ENCODE measurements at regions not wholly inside any gene's neighbourhood (a gene's known extent, or its start where the extent isn't known, plus 50 kb on each side); places are given as distances from the start of the nearest gene placed in this dataset.

DNA sequence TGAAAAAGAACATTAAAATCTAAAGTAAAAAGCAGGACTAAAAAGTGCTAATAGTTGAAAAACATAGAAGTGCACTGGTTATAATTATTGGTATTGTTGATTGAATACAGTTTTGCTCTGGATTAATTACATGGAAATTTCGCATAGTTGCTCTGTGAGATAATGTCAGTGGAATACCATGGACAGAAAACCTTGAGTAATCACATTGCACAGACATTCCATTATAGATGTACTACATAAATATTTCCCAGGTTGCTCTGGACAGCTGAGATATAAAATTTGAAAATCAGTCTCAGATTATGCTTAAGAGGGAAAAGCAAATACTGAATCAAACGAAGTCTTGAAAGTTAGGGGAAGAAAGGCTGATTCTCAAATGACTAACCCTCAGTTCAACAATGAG is 439.3 kb upstream of the FLRT2 start:
- POLR2A ChIA-PET: no interaction called here
- BruUV-seq (replicated peaks): no TSS peak
- no peak for ATAC-seq

DNA sequence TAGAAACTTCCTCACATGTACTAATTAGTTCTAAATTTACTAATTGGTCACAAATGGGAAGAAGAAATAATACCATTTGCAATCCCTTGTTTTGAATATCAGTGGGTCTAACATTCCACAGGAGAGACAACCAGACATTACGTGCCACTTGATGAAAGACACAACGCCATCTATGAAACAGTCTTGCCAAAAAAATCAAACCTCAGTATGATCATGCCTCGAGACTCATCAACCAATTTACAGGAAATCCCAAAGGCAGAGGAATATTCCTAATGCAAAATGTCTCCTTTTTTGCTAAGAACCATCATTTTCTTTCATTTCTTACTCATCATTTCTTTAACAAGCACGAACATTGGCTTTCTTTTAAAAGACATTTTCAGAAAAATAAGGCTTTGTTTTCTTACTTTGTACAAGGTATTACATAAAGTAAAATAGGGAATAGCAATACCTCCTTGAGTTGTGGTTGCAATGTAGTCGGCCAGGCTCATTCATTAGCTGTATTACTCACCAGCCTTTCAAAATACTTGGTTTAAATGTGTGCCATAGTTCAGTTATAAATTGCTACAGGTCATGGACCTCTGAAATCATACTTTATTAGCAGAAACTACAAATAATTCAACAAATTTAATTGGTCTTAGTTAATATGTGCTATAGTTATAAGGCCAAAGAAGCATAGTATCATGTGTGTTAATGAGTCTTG is 436.2 kb upstream of the FLRT2 start:
- no peaks in the 10 kb centered on the region for H3K36me3 ChIP-seq (ENCODE audit: control insufficient read depth, insufficient read depth, low read length)
- H3K9me3 ChIP-seq (ENCODE audit: control insufficient read depth, insufficient read depth, low read depth, low read length): no peaks in the 10 kb centered on the region
- no peaks in the 10 kb centered on the region for H3K4me1 ChIP-seq (ENCODE audit: control insufficient read depth, insufficient read depth, low read length)
- DNase-seq (ENCODE audit: low read depth, low spot score) (no peak), ATAC-seq (no peak)
- H3K4me3 ChIP-seq (ENCODE audit: low read depth in 2 of 2, low read length in 2 of 2): no peak overlapping the region
- POLR2A ChIA-PET: no interaction called here
- no peak overlapping the region for H3K27ac ChIP-seq (ENCODE audit: low read length)
- no TSS peak for BruUV-seq (replicated peaks)
- no peaks in the 10 kb centered on the region for H3K27me3 ChIP-seq (ENCODE audit: control insufficient read depth, insufficient read depth, low read length)
- CTCF ChIA-PET: no interaction called here
- intact Hi-C loops (cut with micrococcal nuclease; ENCODE audit: unreplicated experiment): no loop called here
- in situ Hi-C loops (cut with HindIII; ENCODE audit: low pct_unique_long_range_greater_than_20kb, low sequenced_read_pairs): no loop called here
- no peak for TF ChIP-seq TCF7L2 (IDR thresholded peaks at IDR 0.05; ENCODE audit: low read depth, low read length)

More for the DNA sequence above, 439.3 kb upstream of the FLRT2 start:
- no peak for DNase-seq (ENCODE audit: low read depth, low spot score)
- H3K9me3 ChIP-seq (ENCODE audit: control insufficient read depth, insufficient read depth, low read depth, low read length): no peaks in the 10 kb centered on the region
- H3K4me3 ChIP-seq (ENCODE audit: low read depth in 2 of 2, low read length in 2 of 2): no peak overlapping the region
- H3K4me1 ChIP-seq (ENCODE audit: control insufficient read depth, insufficient read depth, low read length): no peaks in the 10 kb centered on the region
- intact Hi-C loops (cut with micrococcal nuclease; ENCODE audit: unreplicated experiment): no loop called here
- CTCF ChIA-PET: no interaction called here
- no peaks in the 10 kb centered on the region for H3K27me3 ChIP-seq (ENCODE audit: control insufficient read depth, insufficient read depth, low read length)
- no peaks in the 10 kb centered on the region for H3K36me3 ChIP-seq (ENCODE audit: control insufficient read depth, insufficient read depth, low read length)
- no peak overlapping the region for H3K27ac ChIP-seq (ENCODE audit: low read length)
- TF ChIP-seq SIN3A (IDR thresholded peaks at IDR 0.05; ENCODE audit: borderline replicate concordance, insufficient read depth, low read depth, low read length) (no peak), REST (IDR thresholded peaks at IDR 0.05; ENCODE audit: insufficient read depth in 1 of 2, low read depth in 2 of 2, low read length in 1 of 2) (no peak), TCF7L2 (IDR thresholded peaks at IDR 0.05; ENCODE audit: low read depth, low read length) (no peak), POLR2AphosphoS5 (IDR thresholded peaks at IDR 0.05; ENCODE audit: low read depth, low read length) (no peak)
- TF ChIP-seq, protein P1, sequence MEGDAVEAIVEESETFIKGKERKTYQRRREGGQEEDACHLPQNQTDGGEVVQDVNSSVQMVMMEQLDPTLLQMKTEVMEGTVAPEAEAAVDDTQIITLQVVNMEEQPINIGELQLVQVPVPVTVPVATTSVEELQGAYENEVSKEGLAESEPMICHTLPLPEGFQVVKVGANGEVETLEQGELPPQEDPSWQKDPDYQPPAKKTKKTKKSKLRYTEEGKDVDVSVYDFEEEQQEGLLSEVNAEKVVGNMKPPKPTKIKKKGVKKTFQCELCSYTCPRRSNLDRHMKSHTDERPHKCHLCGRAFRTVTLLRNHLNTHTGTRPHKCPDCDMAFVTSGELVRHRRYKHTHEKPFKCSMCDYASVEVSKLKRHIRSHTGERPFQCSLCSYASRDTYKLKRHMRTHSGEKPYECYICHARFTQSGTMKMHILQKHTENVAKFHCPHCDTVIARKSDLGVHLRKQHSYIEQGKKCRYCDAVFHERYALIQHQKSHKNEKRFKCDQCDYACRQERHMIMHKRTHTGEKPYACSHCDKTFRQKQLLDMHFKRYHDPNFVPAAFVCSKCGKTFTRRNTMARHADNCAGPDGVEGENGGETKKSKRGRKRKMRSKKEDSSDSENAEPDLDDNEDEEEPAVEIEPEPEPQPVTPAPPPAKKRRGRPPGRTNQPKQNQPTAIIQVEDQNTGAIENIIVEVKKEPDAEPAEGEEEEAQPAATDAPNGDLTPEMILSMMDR (IDR thresholded peaks at IDR 0.05): no peak
- in situ Hi-C loops (cut with HindIII; ENCODE audit: low pct_unique_long_range_greater_than_20kb, low sequenced_read_pairs): no loop called here

DNA sequence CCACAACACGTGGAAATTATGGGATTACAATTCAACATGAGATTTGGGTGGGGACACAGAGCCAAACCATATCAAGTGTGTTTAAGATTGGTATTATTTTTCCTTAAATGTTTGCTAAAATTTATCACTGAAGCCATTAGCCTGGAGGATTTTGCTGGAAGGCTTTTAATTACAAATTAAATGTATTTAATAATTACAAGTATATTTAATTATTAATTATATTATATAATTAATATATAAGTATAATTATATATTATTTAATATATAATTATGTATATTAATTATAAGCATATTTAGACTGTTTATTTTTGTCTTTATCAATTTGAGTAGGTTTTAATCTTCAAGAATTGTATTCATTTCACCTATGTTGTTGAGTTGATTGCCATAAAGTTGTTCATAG is 427.4 kb upstream of the FLRT2 start:
- in situ Hi-C loops (cut with HindIII; ENCODE audit: low pct_unique_long_range_greater_than_20kb, low sequenced_read_pairs): no loop called here
- Histone ChIP-seq H3K4me1 (ENCODE audit: control insufficient read depth, insufficient read depth, low read length) (no peaks in the 10 kb centered on the region), H3K36me3 (ENCODE audit: control insufficient read depth, insufficient read depth, low read length) (no peaks in the 10 kb centered on the region), H3K4me3 (ENCODE audit: low read depth in 2 of 2, low read length in 2 of 2) (no peak overlapping the region), H3K27ac (ENCODE audit: low read length) (no peak overlapping the region), H3K27me3 (ENCODE audit: control insufficient read depth, insufficient read depth, low read length) (no peaks in the 10 kb centered on the region), H3K9me3 (ENCODE audit: control insufficient read depth, insufficient read depth, low read depth, low read length) (no peaks in the 10 kb centered on the region)
- no TSS peak for BruUV-seq (replicated peaks)
- DNase-seq (ENCODE audit: low read depth, low spot score) (no peak), ATAC-seq (no peak)
- ChIA-PET CTCF (no interaction called here), POLR2A (no interaction called here)
- intact Hi-C loops (cut with micrococcal nuclease; ENCODE audit: unreplicated experiment): no loop called here
- no peak for TF ChIP-seq POLR2AphosphoS5 (IDR thresholded peaks at IDR 0.05; ENCODE audit: low read depth, low read length)
- TF ChIP-seq SIN3A (IDR thresholded peaks at IDR 0.05; ENCODE audit: borderline replicate concordance, insufficient read depth, low read depth, low read length): no peak
- no peak for TF ChIP-seq REST (IDR thresholded peaks at IDR 0.05; ENCODE audit: insufficient read depth in 1 of 2, low read depth in 2 of 2, low read length in 1 of 2)
- no peak for TF ChIP-seq TCF7L2 (IDR thresholded peaks at IDR 0.05; ENCODE audit: low read depth, low read length)
- TF ChIP-seq, protein P1 (IDR thresholded peaks at IDR 0.05): no peak
